GM12878 (cell line): ENCODE measurements at regions not wholly inside any gene's neighbourhood (a gene's known extent, or its start where the extent isn't known, plus 50 kb on each side); places are given as distances from the start of the nearest gene placed in this dataset.

ENCODE experiments used
- ATAC-seq: fragments of 200-7000 bp; cut with Tn5 transposase; 3 replicates; pipeline ENCODE4 v1.9.1; 2020; ENCODE audit warnings: mild to moderate bottlenecking, moderate library complexity
- BruUV-seq: library from RNA; stranded (reverse); fragments of 400-500 nt; replicated peaks from 2 replicates; lab custom pipeline; 2021; lab: Mats Ljungman, UMichigan
- CTCF ChIA-PET: fragments of 300-600 bp; sonication (Branson Sonifier 250); formaldehyde crosslinking; extraction: SDS; loops from one replicate; lab custom pipeline; 2021; ENCODE audit warnings: inconsistent platforms; lab: Yijun Ruan, JAX
- POLR2A ChIA-PET: fragments of 350-600 bp; formaldehyde crosslinking; extraction: SDS; loops from one replicate; lab custom pipeline; 2021; ENCODE audit warnings: inconsistent platforms; lab: Charles Lee
- RAD21 ChIA-PET: fragments of 300-600 bp; sonication (Branson Sonifier 250); formaldehyde crosslinking; loops from one replicate; lab custom pipeline; 2023; ENCODE audit warnings: antibody characterized with exemption; ENCODE audit not compliant: unreplicated experiment; lab: Charles Lee
- SMC1A ChIA-PET: fragments of 300-600 bp; sonication (Branson Sonifier 250); formaldehyde crosslinking; loops from one replicate; lab custom pipeline; 2023; ENCODE audit not compliant: unreplicated experiment, uncharacterized antibody; lab: Charles Lee
- DNase-seq: peaks from one replicate; pipeline ENCODE4 v3.0.0-alpha.2; 2011; ENCODE audit warnings: low read depth, low spot score
- FAIRE-seq: peaks from 3 replicates; lab custom pipeline; 2011; peaks lifted over from hg19 to GRCh38; lab: Jason Lieb, UNC
- H2AFZ ChIP-seq: 2 replicates; pipeline ENCODE4 v1.6.0; 2011; ENCODE audit warnings: low read depth, low read length, control low read depth; ENCODE audit not compliant: control insufficient read depth
- H3K27ac ChIP-seq: 2 replicates; pipeline ENCODE4 v1.5.1; 2011; ENCODE audit warnings: control low read depth; ENCODE audit not compliant: control insufficient read depth, insufficient read depth
- H3K27me3 ChIP-seq, 2 experiments: replicated peaks in 1 of 2; 2 replicates each; pipeline versions ENCODE4 v1.6.0 to v1.6.1; 2011; ENCODE audit warnings: low read length in 1 of 2; ENCODE audit not compliant: control insufficient read depth in 2 of 2, insufficient read depth in 2 of 2
- H3K36me3 ChIP-seq, 2 experiments: 2 replicates each; pipeline ENCODE4 v1.5.1; 2011; ENCODE audit warnings: low read length in 1 of 2; ENCODE audit not compliant: control insufficient read depth in 2 of 2, insufficient read depth in 2 of 2
- H3K4me1 ChIP-seq: 2 replicates; pipeline ENCODE4 v1.6.1; 2011; ENCODE audit warnings: mild to moderate bottlenecking, low read length, moderate library complexity, mixed read lengths; ENCODE audit not compliant: control insufficient read depth, insufficient read depth
- H3K4me2 ChIP-seq: 2 replicates; pipeline ENCODE4 v1.6.0; 2011; ENCODE audit warnings: control low read depth; ENCODE audit not compliant: control insufficient read depth, insufficient read depth
- H3K4me3 ChIP-seq: fragments of 200-600 bp; sonication (generic); 2 replicates; pipeline ENCODE4 v1.5.1; 2016
- H3K79me2 ChIP-seq: 2 replicates; pipeline ENCODE4 v1.6.0; 2011; ENCODE audit warnings: low read length; ENCODE audit not compliant: control insufficient read depth, insufficient read depth
- H3K9ac ChIP-seq: 2 replicates; pipeline ENCODE4 v1.8.0; 2011; ENCODE audit warnings: low read length, control low read depth, mixed read lengths; ENCODE audit not compliant: control insufficient read depth, insufficient read depth
- H3K9me3 ChIP-seq: replicated peaks from 3 replicates; pipeline ENCODE4 v1.5.1; 2011; ENCODE audit warnings: mild to moderate bottlenecking, low read length; ENCODE audit not compliant: control insufficient read depth, insufficient read depth
- H4K20me1 ChIP-seq: 2 replicates; pipeline ENCODE4 v1.6.0; 2011; ENCODE audit not compliant: control insufficient read depth, insufficient read depth
- CBX3 ChIP-seq: fragments of 200-600 bp; sonication (generic); IDR thresholded peaks from 2 replicates; pipeline ENCODE4 v1.6.1; 2016; ENCODE audit warnings: low read depth, borderline replicate concordance
- CHD4 ChIP-seq: fragments of 200-600 bp; sonication (generic); IDR thresholded peaks from 2 replicates; pipeline ENCODE4 v1.6.1; 2016; ENCODE audit warnings: mild to moderate bottlenecking
- ELK1 ChIP-seq: IDR thresholded peaks from 2 replicates; pipeline ENCODE4 v1.6.1; 2012; ENCODE audit warnings: low read depth, low read length, improper control_type of control experiment
- ESRRA ChIP-seq: IDR thresholded peaks from 2 replicates; pipeline ENCODE4 v1.6.1; 2012; ENCODE audit warnings: mild to moderate bottlenecking, low read length, improper control_type of control experiment
- EZH2 ChIP-seq: IDR thresholded peaks from 2 replicates; pipeline ENCODE4 v1.6.1; 2012; ENCODE audit warnings: low read depth, mild to moderate bottlenecking, control low read depth, inconsistent platforms, low read length, borderline replicate concordance; ENCODE audit not compliant: control insufficient read depth
- JUNB ChIP-seq: IDR thresholded peaks from 2 replicates; pipeline ENCODE4 v1.6.1; 2016; ENCODE audit warnings: antibody characterized with exemption, mild to moderate bottlenecking
- NBN ChIP-seq: fragments of 450-650 bp; IDR thresholded peaks from 2 replicates; pipeline ENCODE4 v1.6.1; 2016
- NR2C2 ChIP-seq: IDR thresholded peaks from 2 replicates; pipeline ENCODE4 v1.6.1; 2011; ENCODE audit warnings: borderline replicate concordance, low read depth; ENCODE audit not compliant: control insufficient read depth, insufficient read length
- PBX3 ChIP-seq: IDR thresholded peaks from 2 replicates; pipeline ENCODE4 v1.6.1; 2011; ENCODE audit warnings: mild to moderate bottlenecking, low read depth, low read length, moderate library complexity; ENCODE audit not compliant: insufficient replicate concordance
- POU2F2 ChIP-seq: IDR thresholded peaks from 3 replicates; pipeline ENCODE4 v1.6.1; 2011; ENCODE audit warnings: low read depth, mild to moderate bottlenecking, low read length, borderline replicate concordance
- RELA ChIP-seq: fragments of 450-650 bp; IDR thresholded peaks from 2 replicates; pipeline ENCODE4 v1.8.0; 2014; ENCODE audit warnings: borderline replicate concordance; ENCODE audit not compliant: partially characterized antibody
- SREBF1 ChIP-seq: IDR thresholded peaks from 2 replicates; pipeline ENCODE4 v1.6.1; 2012; ENCODE audit warnings: mild to moderate bottlenecking, low read length
- SREBF2 ChIP-seq: IDR thresholded peaks from 2 replicates; pipeline ENCODE4 v1.6.1; 2012; ENCODE audit warnings: mild to moderate bottlenecking, low read length
- STAT3 ChIP-seq: IDR thresholded peaks from 2 replicates; pipeline ENCODE4 v1.6.1; 2011; ENCODE audit warnings: low read depth, low read length, improper control_type of control experiment
- TARDBP ChIP-seq: IDR thresholded peaks from 2 replicates; pipeline ENCODE4 v1.6.1; 2016; ENCODE audit warnings: borderline replicate concordance
- TCF3 ChIP-seq: IDR thresholded peaks from 2 replicates; pipeline ENCODE4 v1.6.1; 2012; ENCODE audit warnings: low read depth, mild to moderate bottlenecking, low read length, borderline replicate concordance; ENCODE audit not compliant: insufficient read depth
- YBX1 ChIP-seq: fragments of 450-650 bp; IDR thresholded peaks from 2 replicates; pipeline ENCODE4 v1.6.1; 2016; ENCODE audit warnings: antibody characterized with exemption
- WGBS: methylation state at CpG from one replicate; pipeline ENCODE4 v1.1.6; 2016; ENCODE audit warnings: low lambda C conversion rate; ENCODE audit not compliant: insufficient replicate concordance, insufficient coverage; ENCODE audit errors: missing lambda C conversion rate; 5-methylcytosine and 5-hydroxymethylcytosine counted together
- in situ Hi-C: fragments of 300-500 bp; cut with MboI; formaldehyde crosslinking; loops from 9 replicates; pipeline ENCODE4 v1.14.3; 2018; ENCODE audit warnings: mixed read lengths
- intact Hi-C: fragments of 100-400 bp; cut with micrococcal nuclease; formaldehyde crosslinking; loops from one replicate; pipeline ENCODE4 v1.14.2; 2022; ENCODE audit not compliant: unreplicated experiment

- no peak for ATAC-seq
Measured at GRCh38 chrX:67328476-67328875, 215.3 kb upstream of the AR start.

GRCh38 chrX:67334323-67334722, 209.5 kb upstream of the AR start:
- H3K9me3 ChIP-seq, result no peaks in the 10 kb centered on the region
- TF ChIP-seq JUNB, result no peak
- no peak for TF ChIP-seq NR2C2
- TF ChIP-seq RELA, result no peak
- no peak for TF ChIP-seq YBX1
- no peak for TF ChIP-seq ELK1
- TF ChIP-seq EZH2, result no peak
- no peak for TF ChIP-seq STAT3
- no peak for TF ChIP-seq SREBF2
- no peak for TF ChIP-seq POU2F2
- no peak for TF ChIP-seq PBX3
- TF ChIP-seq TARDBP, result no peak
- no peak for TF ChIP-seq SREBF1
- no peak for TF ChIP-seq TCF3
- no peak for TF ChIP-seq CHD4
- TF ChIP-seq NBN, result no peak
- no peak for TF ChIP-seq ESRRA
- H3K27me3 ChIP-seq, result no peaks in the 10 kb centered on the region
- CTCF ChIA-PET, result no interaction called here
- POLR2A ChIA-PET, result no interaction called here
- H3K4me1 ChIP-seq, result no peaks in the 10 kb centered on the region
- WGBS, result 40% methylated on average over 2 of the region's 2 CpGs
- no peaks in the 10 kb centered on the region for H3K36me3 ChIP-seq
- ATAC-seq (no peak), DNase-seq (no peak), FAIRE-seq (no peak)
- no peaks in the 10 kb centered on the region for H4K20me1 ChIP-seq
- H3K27ac ChIP-seq, result no peak overlapping the region
- intact Hi-C loops, result no loop called here
- BruUV-seq, result no TSS peak
- H2AFZ ChIP-seq, result no peak overlapping the region
- no peak overlapping the region for H3K4me2 ChIP-seq
- RAD21 ChIA-PET, result no interaction called here
- in situ Hi-C loops, result no loop called here
- H3K9ac ChIP-seq, result no peak overlapping the region
- no peaks in the 10 kb centered on the region for H3K79me2 ChIP-seq
- H3K4me3 ChIP-seq, result no peak overlapping the region
- SMC1A ChIA-PET, result no interaction called here

More at GRCh38 chrX:67328476-67328875, 215.3 kb upstream of the AR start:
- in situ Hi-C loops, result no loop called here
- no peak overlapping the region for H2AFZ ChIP-seq
- H4K20me1 ChIP-seq, result no peaks in the 10 kb centered on the region
- no peaks in the 10 kb centered on the region for H3K4me1 ChIP-seq
- H3K27me3 ChIP-seq, result no peaks in the 10 kb centered on the region
- TF ChIP-seq CBX3, result no peak
- intact Hi-C loops, result no loop called here
- H3K36me3 ChIP-seq, result no peaks in the 10 kb centered on the region
- H3K27ac ChIP-seq, result no peak overlapping the region
- H3K4me3 ChIP-seq, result no peak overlapping the region
- ChIA-PET CTCF (no interaction called here), RAD21 (no interaction called here), SMC1A (no interaction called here), POLR2A (no interaction called here)
- H3K9me3 ChIP-seq, result no peaks in the 10 kb centered on the region
- BruUV-seq, result no TSS peak
- no peaks in the 10 kb centered on the region for H3K79me2 ChIP-seq
- 40% methylated on average over 3 of the region's 3 CpGs for WGBS
- H3K9ac ChIP-seq, result no peak overlapping the region
- FAIRE-seq (no peak), DNase-seq (no peak)
- no peak overlapping the region for H3K4me2 ChIP-seq
